ENCODE measurements at regions not wholly inside any gene's neighbourhood (a gene's known extent, or its start where the extent isn't known, plus 50 kb on each side); places are given as distances from the start of the nearest gene placed in this dataset.

DNA sequence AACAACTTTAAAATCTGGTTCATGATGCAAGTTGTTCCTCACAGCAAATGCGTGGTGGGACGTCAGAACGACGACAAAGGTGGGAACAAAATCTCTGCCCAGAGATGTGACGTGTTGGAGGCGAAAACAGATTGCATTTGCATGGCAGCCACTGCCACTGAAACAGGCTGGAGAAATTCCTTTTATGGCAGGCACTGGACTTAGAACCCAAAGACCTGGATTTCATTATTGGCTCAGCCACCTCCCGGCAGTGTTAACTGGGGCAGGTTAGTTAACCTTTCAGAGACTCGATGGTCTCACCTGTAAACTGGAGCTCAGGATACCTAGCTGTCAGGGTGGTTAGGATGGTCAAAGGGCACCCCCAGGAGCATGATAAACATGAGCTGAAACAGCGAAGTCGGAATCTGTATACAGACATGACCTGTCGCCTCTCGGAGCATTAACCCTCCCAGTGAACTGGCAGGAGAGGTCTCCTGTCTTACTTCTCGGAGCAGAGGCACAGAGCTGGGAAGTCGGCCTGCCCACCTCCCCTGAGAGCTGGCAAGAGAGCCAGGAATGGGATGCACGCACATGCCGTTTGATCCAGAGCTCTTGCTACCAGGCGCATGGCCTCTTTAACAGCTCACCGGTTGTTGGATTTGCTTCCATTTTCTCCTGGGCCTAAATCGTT lies 59.2 kb upstream of the TARBP1 start (continued):
- TF ChIP-seq HMG20A (CRISPR knock-in tag; IDR thresholded peaks at IDR 0.05; ENCODE audit: borderline replicate concordance) (peak; percentile 19; the same call in 1 of the 2 replicates), MZF1 (CRISPR knock-in tag; IDR thresholded peaks at IDR 0.05; ENCODE audit: borderline replicate concordance) (no peak), ETV5 (CRISPR knock-in tag; IDR thresholded peaks at IDR 0.05; ENCODE audit: borderline replicate concordance) (no peak; the same call in 1 of the 2 replicates), ZNF558 (CRISPR knock-in tag; IDR thresholded peaks at IDR 0.05; ENCODE audit: borderline replicate concordance) (no peak), SYNCRIP (IDR thresholded peaks at IDR 0.05; ENCODE audit: insufficient read depth, low read depth, low read length) (no peak), XRCC5 (optimal IDR thresholded peaks at IDR 0.05; ENCODE audit: low read length) (peak; percentile 20), ZNF264 (CRISPR knock-in tag; IDR thresholded peaks at IDR 0.05) (0 out of 2 replicates have a peak, but pooled peaks have one; percentile 86), TOE1 (CRISPR knock-in tag; IDR thresholded peaks at IDR 0.05) (no peak), KLF9 (CRISPR knock-in tag; IDR thresholded peaks at IDR 0.05; ENCODE audit: low read depth) (no peak), ZNF547 (CRISPR knock-in tag; IDR thresholded peaks at IDR 0.05) (no peak), KDM6A (CRISPR knock-in tag; IDR thresholded peaks at IDR 0.05; ENCODE audit: low read depth) (no peak), PAX8 (CRISPR knock-in tag; IDR thresholded peaks at IDR 0.05; ENCODE audit: borderline replicate concordance) (no peak), DMAP1 (CRISPR knock-in tag; IDR thresholded peaks at IDR 0.05) (no peak), FOXK1 (CRISPR knock-in tag; IDR thresholded peaks at IDR 0.05; ENCODE audit: borderline replicate concordance, low read depth) (no peak), ZNF282 (IDR thresholded peaks at IDR 0.05; ENCODE audit: partially characterized antibody) (no peak), GFI1 (CRISPR knock-in tag; IDR thresholded peaks at IDR 0.05; ENCODE audit: borderline replicate concordance) (no peak; the same call in 1 of the 2 replicates)
- TF ChIP-seq, protein P1, sequence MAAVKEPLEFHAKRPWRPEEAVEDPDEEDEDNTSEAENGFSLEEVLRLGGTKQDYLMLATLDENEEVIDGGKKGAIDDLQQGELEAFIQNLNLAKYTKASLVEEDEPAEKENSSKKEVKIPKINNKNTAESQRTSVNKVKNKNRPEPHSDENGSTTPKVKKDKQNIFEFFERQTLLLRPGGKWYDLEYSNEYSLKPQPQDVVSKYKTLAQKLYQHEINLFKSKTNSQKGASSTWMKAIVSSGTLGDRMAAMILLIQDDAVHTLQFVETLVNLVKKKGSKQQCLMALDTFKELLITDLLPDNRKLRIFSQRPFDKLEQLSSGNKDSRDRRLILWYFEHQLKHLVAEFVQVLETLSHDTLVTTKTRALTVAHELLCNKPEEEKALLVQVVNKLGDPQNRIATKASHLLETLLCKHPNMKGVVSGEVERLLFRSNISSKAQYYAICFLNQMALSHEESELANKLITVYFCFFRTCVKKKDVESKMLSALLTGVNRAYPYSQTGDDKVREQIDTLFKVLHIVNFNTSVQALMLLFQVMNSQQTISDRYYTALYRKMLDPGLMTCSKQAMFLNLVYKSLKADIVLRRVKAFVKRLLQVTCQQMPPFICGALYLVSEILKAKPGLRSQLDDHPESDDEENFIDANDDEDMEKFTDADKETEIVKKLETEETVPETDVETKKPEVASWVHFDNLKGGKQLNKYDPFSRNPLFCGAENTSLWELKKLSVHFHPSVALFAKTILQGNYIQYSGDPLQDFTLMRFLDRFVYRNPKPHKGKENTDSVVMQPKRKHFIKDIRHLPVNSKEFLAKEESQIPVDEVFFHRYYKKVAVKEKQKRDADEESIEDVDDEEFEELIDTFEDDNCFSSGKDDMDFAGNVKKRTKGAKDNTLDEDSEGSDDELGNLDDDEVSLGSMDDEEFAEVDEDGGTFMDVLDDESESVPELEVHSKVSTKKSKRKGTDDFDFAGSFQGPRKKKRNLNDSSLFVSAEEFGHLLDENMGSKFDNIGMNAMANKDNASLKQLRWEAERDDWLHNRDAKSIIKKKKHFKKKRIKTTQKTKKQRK (IDR thresholded peaks at IDR 0.05; ENCODE audit: low read length) = no peak
- TF ChIP-seq, protein P2, sequence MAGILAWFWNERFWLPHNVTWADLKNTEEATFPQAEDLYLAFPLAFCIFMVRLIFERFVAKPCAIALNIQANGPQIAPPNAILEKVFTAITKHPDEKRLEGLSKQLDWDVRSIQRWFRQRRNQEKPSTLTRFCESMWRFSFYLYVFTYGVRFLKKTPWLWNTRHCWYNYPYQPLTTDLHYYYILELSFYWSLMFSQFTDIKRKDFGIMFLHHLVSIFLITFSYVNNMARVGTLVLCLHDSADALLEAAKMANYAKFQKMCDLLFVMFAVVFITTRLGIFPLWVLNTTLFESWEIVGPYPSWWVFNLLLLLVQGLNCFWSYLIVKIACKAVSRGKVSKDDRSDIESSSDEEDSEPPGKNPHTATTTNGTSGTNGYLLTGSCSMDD (CRISPR knock-in tag; IDR thresholded peaks at IDR 0.05) = no peak
- TF ChIP-seq, protein P3, sequence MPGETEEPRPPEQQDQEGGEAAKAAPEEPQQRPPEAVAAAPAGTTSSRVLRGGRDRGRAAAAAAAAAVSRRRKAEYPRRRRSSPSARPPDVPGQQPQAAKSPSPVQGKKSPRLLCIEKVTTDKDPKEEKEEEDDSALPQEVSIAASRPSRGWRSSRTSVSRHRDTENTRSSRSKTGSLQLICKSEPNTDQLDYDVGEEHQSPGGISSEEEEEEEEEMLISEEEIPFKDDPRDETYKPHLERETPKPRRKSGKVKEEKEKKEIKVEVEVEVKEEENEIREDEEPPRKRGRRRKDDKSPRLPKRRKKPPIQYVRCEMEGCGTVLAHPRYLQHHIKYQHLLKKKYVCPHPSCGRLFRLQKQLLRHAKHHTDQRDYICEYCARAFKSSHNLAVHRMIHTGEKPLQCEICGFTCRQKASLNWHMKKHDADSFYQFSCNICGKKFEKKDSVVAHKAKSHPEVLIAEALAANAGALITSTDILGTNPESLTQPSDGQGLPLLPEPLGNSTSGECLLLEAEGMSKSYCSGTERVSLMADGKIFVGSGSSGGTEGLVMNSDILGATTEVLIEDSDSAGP (CRISPR knock-in tag; IDR thresholded peaks at IDR 0.05; ENCODE audit: borderline replicate concordance) = peak; percentile 88
- TF ChIP-seq, protein P4, sequence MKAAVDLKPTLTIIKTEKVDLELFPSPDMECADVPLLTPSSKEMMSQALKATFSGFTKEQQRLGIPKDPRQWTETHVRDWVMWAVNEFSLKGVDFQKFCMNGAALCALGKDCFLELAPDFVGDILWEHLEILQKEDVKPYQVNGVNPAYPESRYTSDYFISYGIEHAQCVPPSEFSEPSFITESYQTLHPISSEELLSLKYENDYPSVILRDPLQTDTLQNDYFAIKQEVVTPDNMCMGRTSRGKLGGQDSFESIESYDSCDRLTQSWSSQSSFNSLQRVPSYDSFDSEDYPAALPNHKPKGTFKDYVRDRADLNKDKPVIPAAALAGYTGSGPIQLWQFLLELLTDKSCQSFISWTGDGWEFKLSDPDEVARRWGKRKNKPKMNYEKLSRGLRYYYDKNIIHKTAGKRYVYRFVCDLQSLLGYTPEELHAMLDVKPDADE (CRISPR knock-in tag; IDR thresholded peaks at IDR 0.05) = no peak
- TF ChIP-seq, protein P5, sequence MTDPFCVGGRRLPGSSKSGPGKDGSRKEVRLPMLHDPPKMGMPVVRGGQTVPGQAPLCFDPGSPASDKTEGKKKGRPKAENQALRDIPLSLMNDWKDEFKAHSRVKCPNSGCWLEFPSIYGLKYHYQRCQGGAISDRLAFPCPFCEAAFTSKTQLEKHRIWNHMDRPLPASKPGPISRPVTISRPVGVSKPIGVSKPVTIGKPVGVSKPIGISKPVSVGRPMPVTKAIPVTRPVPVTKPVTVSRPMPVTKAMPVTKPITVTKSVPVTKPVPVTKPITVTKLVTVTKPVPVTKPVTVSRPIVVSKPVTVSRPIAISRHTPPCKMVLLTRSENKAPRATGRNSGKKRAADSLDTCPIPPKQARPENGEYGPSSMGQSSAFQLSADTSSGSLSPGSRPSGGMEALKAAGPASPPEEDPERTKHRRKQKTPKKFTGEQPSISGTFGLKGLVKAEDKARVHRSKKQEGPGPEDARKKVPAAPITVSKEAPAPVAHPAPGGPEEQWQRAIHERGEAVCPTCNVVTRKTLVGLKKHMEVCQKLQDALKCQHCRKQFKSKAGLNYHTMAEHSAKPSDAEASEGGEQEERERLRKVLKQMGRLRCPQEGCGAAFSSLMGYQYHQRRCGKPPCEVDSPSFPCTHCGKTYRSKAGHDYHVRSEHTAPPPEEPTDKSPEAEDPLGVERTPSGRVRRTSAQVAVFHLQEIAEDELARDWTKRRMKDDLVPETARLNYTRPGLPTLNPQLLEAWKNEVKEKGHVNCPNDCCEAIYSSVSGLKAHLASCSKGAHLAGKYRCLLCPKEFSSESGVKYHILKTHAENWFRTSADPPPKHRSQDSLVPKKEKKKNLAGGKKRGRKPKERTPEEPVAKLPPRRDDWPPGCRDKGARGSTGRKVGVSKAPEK (CRISPR knock-in tag; IDR thresholded peaks at IDR 0.05; ENCODE audit: borderline replicate concordance) = no peak

Measured in HepG2 (cell line).